T-cell (primary cell): ENCODE measurements at regions not wholly inside any gene's neighbourhood (a gene's known extent, or its start where the extent isn't known, plus 50 kb on each side); places are given as distances from the start of the nearest gene placed in this dataset.

Experiments used
- ATAC-seq, 4 experiments: fragments of 200-7000 bp in 3 of 4; fragments of 150-1000 bp in 1 of 4; cut with Tn5 transposase; replicated peaks in 1 of 4; 1 replicate in 3 of 4; 2 replicates in 1 of 4; pipeline ENCODE4 v1.10.0; 2021; ENCODE audit warnings: moderate library complexity in 3 of 4, mild to moderate bottlenecking in 2 of 4, moderate number of reproducible peaks in 1 of 4
- CTCF ChIA-PET, 2 donors: fragments of 300-600 bp; sonication (Branson Sonifier 250); formaldehyde crosslinking; loops; one replicate each; lab custom pipeline; 2022; ENCODE audit warnings: antibody characterized with exemption in 2 of 2; lab: Charles Lee
- POLR2A ChIA-PET, 2 donors: fragments of 300-600 bp; sonication (Branson Sonifier 250); formaldehyde crosslinking; loops; one replicate each; lab custom pipeline; 2022; ENCODE audit warnings: antibody characterized with exemption in 2 of 2; lab: Charles Lee
- DNase-seq, 35 experiments: peaks; one replicate each; pipeline versions ENCODE4 v3.0.0 to v3.0.0-alpha.2; 2013 to 2023
- H3K27ac ChIP-seq: one replicate; pipeline ENCODE4 v1.5.1; 2013; ENCODE audit warnings: low read length
- H3K27me3 ChIP-seq, 2 experiments: replicated peaks in 1 of 2; 1 replicate in 1 of 2; 2 replicates in 1 of 2; pipeline versions ENCODE4 v1.6.1 to v1.7.0; 2013; ENCODE audit warnings: low read length in 1 of 2, mixed read lengths in 1 of 2; ENCODE audit not compliant: control insufficient read depth in 2 of 2, insufficient read depth in 2 of 2; ENCODE audit errors: extremely low read depth in 1 of 2
- H3K36me3 ChIP-seq, 2 donors: 1 replicate in 1 of 2; 2 replicates in 1 of 2; pipeline versions ENCODE4 v1.6.1 to v1.7.0; 2013; ENCODE audit warnings: low read length in 1 of 2; ENCODE audit not compliant: control insufficient read depth in 2 of 2, insufficient read depth in 1 of 2; ENCODE audit errors: extremely low read depth in 1 of 2
- H3K4me1 ChIP-seq, 2 experiments: 1 replicate in 1 of 2; 2 replicates in 1 of 2; pipeline versions ENCODE4 v1.6.1 to v1.7.0; 2013; ENCODE audit warnings: low read length in 2 of 2, mixed read lengths in 1 of 2; ENCODE audit not compliant: insufficient read depth in 2 of 2, control insufficient read depth in 1 of 2; ENCODE audit errors: extremely low read depth in 1 of 2
- H3K4me3 ChIP-seq, 2 donors: 1 replicate in 1 of 2; 2 replicates in 1 of 2; pipeline versions ENCODE4 v1.5.1 to v1.7.0; 2013; ENCODE audit warnings: mild to moderate bottlenecking in 2 of 2, low read length in 1 of 2, moderate library complexity in 1 of 2; ENCODE audit not compliant: control insufficient read depth in 1 of 2; ENCODE audit errors: extremely low read depth in 1 of 2
- H3K9me3 ChIP-seq: 2 replicates; pipeline ENCODE4 v1.7.0; 2013
- H3K27ac Mint-ChIP-seq, 2 donors: one replicate each; pipeline ENCODE4 v1.8.0; 2020 to 2021; ENCODE audit warnings: mild to moderate bottlenecking in 2 of 2, mixed read lengths in 2 of 2
- H3K27me3 Mint-ChIP-seq, 2 donors: one replicate each; pipeline ENCODE4 v1.8.0; 2021 to 2022; ENCODE audit warnings: mixed read lengths in 2 of 2
- H3K36me3 Mint-ChIP-seq: one replicate; pipeline ENCODE4 v1.8.0; 2021; ENCODE audit warnings: mixed read lengths
- H3K4me1 Mint-ChIP-seq, 3 donors: one replicate each; pipeline ENCODE4 v1.8.0; 2020 to 2022; ENCODE audit warnings: mixed read lengths in 3 of 3, mild to moderate bottlenecking in 1 of 3
- H3K4me3 Mint-ChIP-seq, 3 donors: one replicate each; pipeline ENCODE4 v1.8.0; 2020 to 2022; ENCODE audit warnings: mild to moderate bottlenecking in 3 of 3, mixed read lengths in 3 of 3, moderate library complexity in 3 of 3
- H3K9me3 Mint-ChIP-seq, 3 donors: one replicate each; pipeline ENCODE4 v1.8.0; 2020 to 2022; ENCODE audit warnings: mixed read lengths in 3 of 3
- WGBS: methylation state at CpG from one replicate; pipeline ENCODE4 v1.1.5; 2013; ENCODE audit warnings: missing lambda C conversion rate; ENCODE audit not compliant: insufficient coverage; 5-methylcytosine and 5-hydroxymethylcytosine counted together

GRCh38 chr6:115819506-115819905, 241.2 kb downstream of the FRK start:
- Histone ChIP-seq H3K4me3 (no peak overlapping the region), H3K4me1 (no peaks in the 10 kb centered on the region), H3K36me3 (no peaks in the 10 kb centered on the region), H3K9me3 (no peaks in the 10 kb centered on the region), H3K27me3 (no peaks in the 10 kb centered on the region), H3K27ac (no peak overlapping the region)
- Mint-ChIP-seq H3K27ac (no peak overlapping the region), H3K9me3 (peaks cover 3 to 20% (median 11%) of the 10 kb centered on the region in 3 donors), H3K4me1 (no peaks in the 10 kb centered on the region), H3K36me3 (no peaks in the 10 kb centered on the region), H3K27me3 (no peaks in the 10 kb centered on the region), H3K4me3 (no peak overlapping the region)
- CTCF ChIA-PET: no interaction called here
- POLR2A ChIA-PET: no interaction called here
- ATAC-seq: no peak
- no CpG with 5 or more reads among the region's 4 CpGs for WGBS
- DNase-seq: no peak

GRCh38 chr6:115817161-115817560, 243.5 kb downstream of the FRK start:
- H3K27ac ChIP-seq: no peak overlapping the region
- no peaks in the 10 kb centered on the region for H3K36me3 ChIP-seq
- no peak overlapping the region for H3K4me3 Mint-ChIP-seq
- DNase-seq: no peak
- ChIA-PET CTCF (no interaction called here), POLR2A (no interaction called here)
- H3K9me3 ChIP-seq: no peaks in the 10 kb centered on the region
- no peaks in the 10 kb centered on the region for H3K27me3 ChIP-seq
- 25% methylated on average over 2 of the region's 2 CpGs for WGBS
- peaks cover 3 to 20% (median 11%) of the 10 kb centered on the region in 3 donors for H3K9me3 Mint-ChIP-seq
- H3K4me1 Mint-ChIP-seq: no peaks in the 10 kb centered on the region
- no peaks in the 10 kb centered on the region for H3K4me1 ChIP-seq
- ATAC-seq: no peak
- H3K36me3 Mint-ChIP-seq: no peaks in the 10 kb centered on the region
- no peaks in the 10 kb centered on the region for H3K27me3 Mint-ChIP-seq
- H3K4me3 ChIP-seq: no peak overlapping the region
- no peak overlapping the region for H3K27ac Mint-ChIP-seq

- WGBS: no CpG with 5 or more reads among the region's 1 CpG
- Mint-ChIP-seq H3K4me1 (no peaks in the 10 kb centered on the region), H3K36me3 (no peaks in the 10 kb centered on the region), H3K9me3 (peaks cover 3 to 19% (median 6%) of the 10 kb centered on the region in 3 donors), H3K4me3 (no peak overlapping the region), H3K27ac (no peak overlapping the region), H3K27me3 (no peaks in the 10 kb centered on the region)
- H3K27me3 ChIP-seq: no peaks in the 10 kb centered on the region
- no peaks in the 10 kb centered on the region for H3K9me3 ChIP-seq
- DNase-seq (no peak), ATAC-seq (no peak)
- no peaks in the 10 kb centered on the region for H3K36me3 ChIP-seq
- no peak overlapping the region for H3K27ac ChIP-seq
- CTCF ChIA-PET: no interaction called here
- POLR2A ChIA-PET: no interaction called here
- H3K4me3 ChIP-seq: no peak overlapping the region
- no peaks in the 10 kb centered on the region for H3K4me1 ChIP-seq
These were observed 245.8 kb downstream of the FRK start for GRCh38 chr6:115814907-115815306.

- 78% methylated on average over 3 of the region's 5 CpGs for WGBS
These were observed 249.2 kb downstream of the FRK start for GRCh38 chr6:115811541-115811940.

GRCh38 chr6:115798229-115798628, 262.5 kb downstream of the FRK start:
- CTCF ChIA-PET: no interaction called here
- H3K4me1 ChIP-seq: no peaks in the 10 kb centered on the region
- H3K27me3 ChIP-seq: no peaks in the 10 kb centered on the region
- H3K4me1 Mint-ChIP-seq: no peaks in the 10 kb centered on the region
- no peak overlapping the region for H3K27ac Mint-ChIP-seq
- H3K27ac ChIP-seq: no peak overlapping the region
- H3K4me3 ChIP-seq: no peak overlapping the region
- POLR2A ChIA-PET: no interaction called here
- no peak overlapping the region for H3K4me3 Mint-ChIP-seq
- ATAC-seq: no peak
- H3K27me3 Mint-ChIP-seq: no peaks in the 10 kb centered on the region
- H3K36me3 ChIP-seq: no peaks in the 10 kb centered on the region
- DNase-seq: no peak
- H3K36me3 Mint-ChIP-seq: no peaks in the 10 kb centered on the region
- no CpG with 5 or more reads among the region's 1 CpG for WGBS
- H3K9me3 Mint-ChIP-seq: no peaks in the 10 kb centered on the region
- H3K9me3 ChIP-seq: no peaks in the 10 kb centered on the region

More at GRCh38 chr6:115811541-115811940, 249.2 kb downstream of the FRK start:
- no peaks in the 10 kb centered on the region for H3K27me3 ChIP-seq
- H3K4me3 ChIP-seq: no peak overlapping the region
- no peaks in the 10 kb centered on the region for H3K9me3 Mint-ChIP-seq
- no peaks in the 10 kb centered on the region for H3K27me3 Mint-ChIP-seq
- H3K27ac ChIP-seq: no peak overlapping the region
- H3K4me3 Mint-ChIP-seq: no peak overlapping the region
- H3K27ac Mint-ChIP-seq: no peak overlapping the region
- H3K36me3 Mint-ChIP-seq: no peaks in the 10 kb centered on the region
- POLR2A ChIA-PET: no interaction called here
- ATAC-seq (no peak), DNase-seq (no peak)
- H3K4me1 Mint-ChIP-seq: no peaks in the 10 kb centered on the region
- no peaks in the 10 kb centered on the region for H3K9me3 ChIP-seq
- CTCF ChIA-PET: no interaction called here
- H3K36me3 ChIP-seq: no peaks in the 10 kb centered on the region
- H3K4me1 ChIP-seq: no peaks in the 10 kb centered on the region

- ChIA-PET POLR2A (no interaction called here), CTCF (no interaction called here)
- no peaks in the 10 kb centered on the region for H3K9me3 ChIP-seq
- Mint-ChIP-seq H3K4me3 (no peak overlapping the region), H3K4me1 (no peaks in the 10 kb centered on the region), H3K9me3 (no peaks in the 10 kb centered on the region), H3K27me3 (no peaks in the 10 kb centered on the region), H3K27ac (no peak overlapping the region), H3K36me3 (no peaks in the 10 kb centered on the region)
- no peak for DNase-seq
- H3K4me3 ChIP-seq: no peak overlapping the region
- no peaks in the 10 kb centered on the region for H3K4me1 ChIP-seq
- ATAC-seq: no peak
- H3K27me3 ChIP-seq: no peaks in the 10 kb centered on the region
- no peaks in the 10 kb centered on the region for H3K36me3 ChIP-seq
- no peak overlapping the region for H3K27ac ChIP-seq
- 50% methylated on average over 1 of the region's 1 CpG for WGBS
These were observed 263.9 kb downstream of the FRK start for GRCh38 chr6:115796829-115797228.

GRCh38 chr6:115796061-115796460, 264.6 kb downstream of the FRK start:
- ATAC-seq: no peak
- 86% methylated on average over 1 of the region's 2 CpGs for WGBS

More at GRCh38 chr6:115796061-115796460, 264.6 kb downstream of the FRK start:
- Histone ChIP-seq H3K36me3 (no peaks in the 10 kb centered on the region), H3K27me3 (no peaks in the 10 kb centered on the region), H3K4me1 (no peaks in the 10 kb centered on the region), H3K4me3 (no peak overlapping the region), H3K27ac (no peak overlapping the region), H3K9me3 (no peaks in the 10 kb centered on the region)
- POLR2A ChIA-PET: no interaction called here
- Mint-ChIP-seq H3K4me3 (no peak overlapping the region), H3K9me3 (no peaks in the 10 kb centered on the region), H3K36me3 (no peaks in the 10 kb centered on the region), H3K27me3 (no peaks in the 10 kb centered on the region), H3K27ac (no peak overlapping the region), H3K4me1 (no peaks in the 10 kb centered on the region)
- CTCF ChIA-PET: interaction anchor here in 1 of 2 donors (0.6 kb wide), 1 partner anchor 484 kb away, joined by 3 read pairs; no protein-coding TSS in a partner anchor
- DNase-seq: no peak
